AG08396 (cell line): ENCODE measurements at regions not wholly inside any gene's neighbourhood (a gene's known extent, or its start where the extent isn't known, plus 50 kb on each side); places are given as distances from the start of the nearest gene placed in this dataset.

ENCODE experiments used
- DNase-seq: peaks from one replicate; pipeline ENCODE4 v3.0.0; 2012; ENCODE audit warnings: low spot score, mixed read lengths

DNA sequence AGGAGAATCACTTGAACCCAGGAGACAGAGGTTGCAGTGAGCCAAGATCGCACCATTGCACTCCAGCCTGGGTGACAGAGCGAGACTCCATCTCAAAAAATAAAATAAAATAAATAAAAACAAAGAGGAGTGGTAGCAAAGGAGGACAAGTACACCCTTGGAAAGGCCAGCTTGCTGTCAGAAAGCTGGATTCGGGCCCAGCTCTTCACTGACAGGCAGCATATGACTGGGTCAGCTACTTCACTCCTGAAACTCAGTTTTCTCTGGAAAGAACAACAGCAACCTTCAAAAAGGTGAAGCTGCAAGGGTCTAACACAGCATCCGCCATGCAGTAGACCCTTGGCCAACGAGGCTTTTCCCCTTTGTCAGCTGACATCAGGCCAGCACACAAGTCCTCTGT, 156.0 kb upstream of the TIAM1 start:
- no peak for DNase-seq

DNA sequence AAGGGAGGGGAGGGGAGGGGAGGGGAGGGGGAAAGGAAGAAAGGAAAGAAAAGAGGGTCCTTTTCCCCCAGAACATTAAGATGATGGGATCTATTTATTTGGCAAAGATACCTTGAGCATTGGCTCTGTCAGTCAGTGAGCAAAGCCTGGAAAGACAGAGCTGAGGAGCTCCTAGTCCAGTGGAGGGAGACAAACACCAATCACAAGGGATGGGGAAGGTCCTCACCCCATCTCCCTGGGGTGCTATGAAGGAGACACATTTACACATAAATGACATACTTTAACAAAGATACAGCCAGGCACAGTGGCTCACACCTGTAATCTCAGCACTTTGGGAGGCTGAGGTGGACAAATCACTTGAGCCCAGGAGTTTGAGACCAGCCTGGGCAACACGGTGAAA, 154.9 kb upstream of the TIAM1 start:
- DNase-seq: no peak

DNA sequence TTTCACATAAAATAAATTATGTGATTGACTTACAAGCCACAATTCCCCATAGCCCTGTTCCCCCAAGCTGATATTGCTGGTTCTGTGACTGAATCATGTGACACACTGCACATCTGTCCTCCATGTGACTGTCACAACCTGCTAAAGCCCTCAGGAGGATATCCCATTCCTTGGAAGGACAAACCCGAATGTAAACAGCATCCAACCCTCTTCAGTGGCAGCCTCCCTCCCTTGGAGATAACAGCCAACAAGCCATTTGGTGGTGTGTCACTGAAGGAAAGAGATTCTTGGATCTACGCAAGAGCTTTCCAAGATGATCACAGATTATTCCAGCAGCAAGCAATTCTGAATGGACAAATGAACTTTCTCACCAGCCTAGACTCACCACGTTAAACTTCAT, 153.9 kb upstream of the TIAM1 start:
- DNase-seq: no peak

DNA sequence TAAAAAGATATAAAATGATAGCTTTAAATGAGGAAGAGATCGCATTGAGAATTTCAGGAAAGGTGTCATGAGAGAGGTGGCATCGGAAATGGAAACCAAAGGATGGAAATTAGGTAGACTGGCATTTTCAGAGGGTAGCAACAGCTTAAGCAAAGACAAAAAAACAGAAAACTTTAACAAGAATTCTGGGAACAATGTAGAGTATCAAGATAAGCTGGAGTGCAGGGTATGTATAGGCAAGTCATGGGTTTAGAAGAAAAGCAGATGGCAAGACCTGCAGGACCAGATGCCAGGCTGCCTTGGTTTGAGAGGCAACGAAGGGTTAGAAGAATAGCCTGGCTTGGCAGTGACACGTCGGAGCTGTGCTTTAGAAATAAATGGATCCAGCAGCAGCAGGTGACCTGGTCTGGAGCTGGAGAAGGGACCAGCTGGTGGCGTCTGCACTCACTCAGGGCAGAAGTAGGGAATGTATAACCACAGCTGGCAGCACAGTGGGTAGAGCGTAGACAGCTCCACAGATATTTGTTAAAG, 149.4 kb upstream of the TIAM1 start:
- no peak for DNase-seq

DNA sequence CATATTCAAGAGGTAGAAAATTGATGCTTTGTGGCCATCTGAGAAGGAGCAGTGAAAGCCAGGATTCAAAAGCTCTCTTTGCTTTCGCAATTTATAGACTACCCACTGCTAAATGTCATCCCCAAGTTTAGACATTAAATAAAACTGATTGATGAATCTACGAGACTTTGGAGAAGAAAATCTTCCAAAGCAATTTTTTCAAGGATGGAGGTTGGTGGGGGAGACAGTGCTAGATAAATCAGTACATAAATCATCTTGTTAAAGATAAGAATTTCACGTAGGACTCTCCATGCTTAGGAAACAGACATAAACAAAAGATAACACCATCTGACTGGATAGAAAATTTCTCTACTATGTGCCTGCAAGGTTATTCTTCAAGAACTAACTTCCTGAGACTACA, 147.6 kb upstream of the TIAM1 start:
- DNase-seq: no peak

DNA sequence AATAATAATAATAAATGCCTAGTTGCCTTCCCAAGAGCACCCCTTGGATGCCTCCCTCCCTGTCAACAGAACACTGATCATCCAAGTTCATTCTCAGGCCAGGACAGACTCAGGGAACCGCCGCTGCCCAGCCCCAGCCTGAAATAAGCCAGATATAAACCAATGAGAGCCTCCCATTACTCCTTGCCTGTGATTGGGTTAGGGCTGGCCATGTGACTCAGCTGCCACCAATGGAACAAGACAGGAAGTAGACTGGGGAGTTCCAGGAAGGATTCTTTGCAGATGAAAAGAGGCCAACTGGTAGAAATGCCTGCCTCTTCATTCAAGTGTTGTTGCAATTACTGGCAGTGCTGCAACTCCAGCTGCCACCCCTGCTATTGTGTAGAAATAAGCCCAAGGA, 146.4 kb upstream of the TIAM1 start:
- no peak for DNase-seq

DNA sequence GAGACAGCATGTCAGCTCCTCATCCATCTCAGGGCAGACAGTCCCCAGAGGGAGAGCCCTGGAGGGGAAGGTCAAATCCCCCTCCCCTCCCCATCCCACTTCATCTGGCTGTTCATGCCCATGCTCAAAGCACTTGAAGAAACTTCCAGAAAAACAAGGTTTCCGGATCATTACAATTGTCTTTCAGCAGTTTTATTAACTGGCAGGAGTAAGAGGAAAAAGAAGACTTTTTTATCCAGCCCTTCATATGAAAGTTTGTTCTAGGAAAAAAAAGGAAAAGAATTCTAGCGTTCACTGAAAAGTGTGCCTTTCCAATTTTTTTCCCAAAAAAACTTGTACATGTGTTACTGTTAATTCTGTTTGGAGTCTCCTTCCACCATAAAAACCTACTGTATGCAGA, 145.7 kb upstream of the TIAM1 start:
- no peak for DNase-seq

DNA sequence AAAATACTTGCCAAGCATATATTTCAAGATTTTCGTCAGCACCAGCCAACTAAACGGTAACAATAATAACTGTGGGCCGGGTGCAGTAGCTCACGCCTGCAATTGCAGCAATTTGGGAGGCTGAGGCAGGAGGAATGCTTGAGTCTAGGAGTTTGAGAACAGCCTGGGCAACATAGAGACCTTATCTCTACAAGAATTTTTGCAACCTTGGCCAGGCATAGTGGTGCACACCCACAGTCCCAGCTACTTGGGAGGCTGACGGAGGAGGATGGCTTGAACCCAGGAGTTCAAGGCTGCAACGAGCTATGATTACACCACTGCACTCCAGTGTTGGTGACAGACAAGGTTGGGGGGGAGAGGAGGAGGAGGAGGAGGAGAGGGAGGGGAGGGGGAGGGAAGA, 145.0 kb upstream of the TIAM1 start:
- DNase-seq: no peak

DNA sequence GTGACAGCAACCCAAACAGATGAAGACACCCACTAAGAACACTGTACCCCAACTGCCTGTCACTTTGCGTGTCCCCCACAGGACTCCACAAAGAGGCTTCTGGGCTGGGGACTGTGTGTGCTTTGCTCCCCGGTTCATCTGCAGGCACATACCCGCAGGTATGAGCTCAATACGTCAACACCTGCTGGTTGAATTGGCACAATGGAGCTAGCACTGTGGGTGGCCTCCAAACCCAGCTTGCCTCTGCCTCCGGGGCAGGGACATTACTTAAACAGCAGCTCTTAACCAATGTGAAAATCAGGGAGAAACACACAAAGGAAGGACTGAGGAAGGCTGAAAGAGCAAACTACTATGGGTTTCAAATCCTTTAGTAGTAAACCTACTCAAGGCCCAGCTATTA, 140.2 kb upstream of the TIAM1 start:
- DNase-seq: no peak

DNA sequence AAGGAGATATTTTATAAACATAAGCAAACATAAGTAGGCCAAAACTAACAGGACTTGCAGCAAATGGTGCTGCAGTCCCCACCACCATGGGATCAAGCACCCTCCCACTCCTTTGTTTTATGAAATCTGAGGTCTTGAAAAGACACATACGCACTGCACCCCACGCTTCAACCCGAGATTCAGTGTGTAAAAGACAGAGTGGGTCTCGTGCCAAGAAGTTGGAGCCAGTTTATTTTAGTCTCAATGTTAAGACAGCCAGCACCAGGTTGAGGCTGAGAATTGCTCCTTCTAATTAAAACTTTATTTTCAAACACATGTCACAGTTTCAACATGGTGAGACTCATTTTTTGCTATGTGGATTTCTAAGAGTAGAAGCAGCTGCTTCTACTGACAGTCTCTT, 139.1 kb upstream of the TIAM1 start:
- DNase-seq: no peak

DNA sequence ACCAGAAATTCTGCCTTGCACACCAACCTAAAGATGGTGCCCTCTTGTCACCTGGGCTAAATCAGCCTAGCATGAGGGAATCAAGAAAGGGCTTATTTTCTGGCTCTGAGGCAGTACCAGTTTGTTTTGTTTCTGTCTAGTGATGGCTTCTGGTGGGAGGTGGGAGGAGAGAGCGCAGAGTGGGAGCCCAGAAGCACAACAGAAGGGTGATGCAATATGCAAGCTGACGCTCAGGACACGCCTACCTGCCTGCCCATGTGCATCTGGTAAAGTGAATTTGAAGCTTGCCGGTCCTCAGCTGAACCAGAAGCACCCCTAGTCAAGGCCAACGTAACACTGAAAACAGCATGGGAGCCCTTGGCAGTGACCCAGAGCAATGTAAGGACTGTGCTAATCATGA, 138.4 kb upstream of the TIAM1 start:
- no peak for DNase-seq

DNA sequence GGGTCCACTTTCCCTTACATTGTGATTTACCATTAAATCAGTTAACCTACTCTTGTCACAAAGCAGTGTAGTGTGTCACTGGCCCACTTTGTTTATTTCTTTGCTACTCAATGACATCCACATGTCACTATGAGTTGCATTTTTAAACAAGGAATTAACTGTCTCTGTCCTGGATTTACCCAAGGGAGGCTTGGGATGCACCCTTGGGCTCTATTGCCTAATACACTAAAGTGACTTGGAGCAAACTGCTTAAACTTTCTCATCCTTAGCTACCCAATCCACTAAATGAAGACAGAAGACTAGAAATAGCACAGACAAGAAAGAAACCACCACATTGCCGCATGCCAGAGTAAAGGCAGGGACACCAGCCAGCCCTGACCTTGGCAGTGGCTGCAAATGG, 136.2 kb upstream of the TIAM1 start:
- DNase-seq: no peak

DNA sequence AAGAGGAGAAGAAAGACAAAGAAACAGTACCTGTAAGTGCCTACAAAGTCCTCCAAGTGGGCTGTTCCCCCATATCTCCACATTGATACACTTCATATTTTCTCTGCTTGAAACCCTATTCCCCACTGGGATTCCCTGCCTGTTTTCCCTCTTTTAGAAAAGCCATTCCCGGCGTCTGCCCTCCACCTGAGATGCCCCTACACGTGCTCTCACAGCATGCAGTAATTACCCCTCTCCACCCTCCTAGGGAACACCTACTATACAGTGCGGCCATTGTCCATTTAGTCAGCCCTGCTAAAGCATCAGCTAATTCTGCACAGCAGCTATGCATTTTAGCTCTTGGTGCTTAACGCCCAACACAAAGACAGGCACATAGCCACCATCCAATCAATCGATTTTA, 135.7 kb upstream of the TIAM1 start:
- no peak for DNase-seq

DNA sequence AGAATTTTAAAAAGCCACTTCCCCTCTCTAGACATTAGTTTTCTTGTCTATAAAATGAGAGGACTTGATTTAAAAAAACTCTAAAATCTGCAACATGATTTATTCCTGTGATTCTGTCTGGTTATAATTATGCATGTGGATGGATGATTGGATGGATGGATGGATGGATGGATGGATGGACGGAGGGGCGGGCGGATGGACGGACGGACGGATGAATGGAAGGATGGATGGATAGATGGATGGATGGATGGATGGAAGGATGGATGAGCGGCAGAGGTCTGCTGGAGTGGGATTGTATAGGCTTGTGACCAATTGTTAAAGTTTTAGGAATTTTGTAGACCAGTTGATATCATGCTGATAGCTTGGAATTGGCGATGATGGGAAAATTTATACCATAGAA, 135.2 kb upstream of the TIAM1 start:
- no peak for DNase-seq

DNA sequence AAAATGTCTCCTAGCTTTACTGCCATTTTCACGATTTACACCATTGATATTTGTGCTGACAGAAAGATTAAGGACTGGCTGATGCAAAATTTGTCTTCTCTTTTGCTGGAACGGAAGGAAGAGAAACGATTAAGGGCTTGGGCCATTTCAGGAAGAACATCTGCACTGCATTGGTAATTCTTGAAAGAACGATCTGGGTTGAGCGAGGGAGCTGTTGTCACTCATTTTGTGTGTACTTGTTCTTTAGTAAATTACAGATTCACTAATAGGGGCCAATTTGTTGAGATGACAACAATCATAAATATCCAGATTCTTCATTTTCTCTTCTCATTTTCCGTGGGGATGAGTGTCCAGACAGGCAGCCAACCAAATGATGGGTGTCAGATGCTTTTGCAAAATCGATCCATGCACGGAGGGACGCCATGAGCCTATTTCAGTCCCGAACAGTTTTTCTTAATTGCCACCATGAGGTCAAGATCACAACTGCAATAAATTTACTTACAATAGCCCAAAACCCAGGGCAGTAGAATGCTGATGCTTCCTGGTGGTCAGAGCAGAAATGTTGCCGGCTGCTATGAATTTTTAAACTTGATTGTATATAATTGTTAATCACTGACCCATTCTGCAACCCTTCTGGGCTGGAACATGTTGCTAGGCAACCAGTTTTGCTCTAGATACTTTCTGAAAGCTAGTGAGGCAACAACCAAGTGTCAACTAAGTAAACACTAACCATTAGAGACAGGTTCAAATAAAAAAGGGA, 132.4 kb upstream of the TIAM1 start:
- no peak for DNase-seq

DNA sequence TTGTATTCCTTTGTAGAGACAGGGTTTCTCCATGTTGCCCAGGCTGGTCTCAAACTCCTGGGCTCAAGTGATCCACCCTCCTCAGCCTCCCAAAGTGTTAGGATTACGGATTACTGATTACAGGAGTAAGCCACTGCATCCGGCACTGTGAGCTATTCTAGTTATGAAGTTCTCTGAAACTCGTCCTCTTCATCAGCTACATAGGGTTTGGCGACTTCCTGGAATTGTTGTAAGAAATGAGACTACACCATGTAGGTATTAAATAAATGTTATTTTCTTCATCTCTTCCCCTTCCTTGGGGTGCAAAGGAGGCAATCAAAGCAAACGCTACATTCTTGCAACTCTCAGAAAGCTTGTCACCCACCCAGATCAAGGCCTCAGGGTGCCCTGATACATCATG, 131.2 kb upstream of the TIAM1 start:
- no peak for DNase-seq

DNA sequence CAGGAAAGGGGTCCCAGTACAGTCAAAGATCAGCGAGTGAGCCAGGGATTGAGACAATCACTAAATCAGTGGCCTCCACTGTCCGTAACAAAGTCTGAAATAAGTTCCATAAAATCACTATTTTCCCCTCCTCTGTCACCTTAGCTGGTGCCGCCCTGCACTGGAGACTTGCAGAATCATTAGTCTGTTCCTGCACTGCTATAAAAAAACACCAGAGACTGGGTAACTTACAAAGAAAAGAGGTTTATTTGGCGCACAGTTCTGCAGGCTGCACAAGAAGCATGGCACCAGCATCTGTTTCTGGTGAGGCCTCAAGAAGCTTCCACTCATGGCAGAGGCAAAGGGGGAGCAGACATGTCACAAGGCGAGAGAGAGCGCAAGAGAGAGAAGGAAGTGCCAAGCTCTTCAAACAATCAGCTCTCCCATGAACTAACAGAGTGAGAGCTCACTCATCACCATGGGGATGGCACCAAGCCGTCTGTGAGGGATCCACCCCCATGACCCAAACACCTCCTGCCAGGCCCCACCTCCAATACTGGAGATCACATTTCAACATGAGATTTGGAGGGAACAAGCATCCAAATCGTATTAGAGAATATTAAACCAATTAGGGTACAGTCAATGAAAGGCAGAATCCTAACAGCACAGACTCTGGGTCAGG, 129.8 kb upstream of the TIAM1 start:
- DNase-seq: no peak

DNA sequence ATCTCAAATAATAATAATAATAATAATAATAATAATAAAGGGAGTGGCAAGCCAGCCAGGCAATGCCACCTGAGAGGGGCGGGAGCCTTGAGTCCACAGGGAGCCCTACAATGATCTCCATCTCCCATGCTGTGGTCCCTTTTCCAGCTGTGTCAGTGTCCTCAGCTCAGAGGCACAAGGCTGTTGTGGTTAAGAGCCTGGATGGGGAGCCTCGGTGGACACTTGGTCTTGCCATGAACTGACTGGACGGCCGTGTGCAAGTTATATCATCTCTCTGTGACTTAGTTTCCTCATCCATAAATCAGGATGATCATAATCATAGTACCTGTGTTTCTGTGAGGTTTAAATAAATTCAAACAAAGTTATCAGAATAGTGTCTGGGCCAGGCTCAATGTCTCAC, 127.8 kb upstream of the TIAM1 start:
- no peak for DNase-seq

DNA sequence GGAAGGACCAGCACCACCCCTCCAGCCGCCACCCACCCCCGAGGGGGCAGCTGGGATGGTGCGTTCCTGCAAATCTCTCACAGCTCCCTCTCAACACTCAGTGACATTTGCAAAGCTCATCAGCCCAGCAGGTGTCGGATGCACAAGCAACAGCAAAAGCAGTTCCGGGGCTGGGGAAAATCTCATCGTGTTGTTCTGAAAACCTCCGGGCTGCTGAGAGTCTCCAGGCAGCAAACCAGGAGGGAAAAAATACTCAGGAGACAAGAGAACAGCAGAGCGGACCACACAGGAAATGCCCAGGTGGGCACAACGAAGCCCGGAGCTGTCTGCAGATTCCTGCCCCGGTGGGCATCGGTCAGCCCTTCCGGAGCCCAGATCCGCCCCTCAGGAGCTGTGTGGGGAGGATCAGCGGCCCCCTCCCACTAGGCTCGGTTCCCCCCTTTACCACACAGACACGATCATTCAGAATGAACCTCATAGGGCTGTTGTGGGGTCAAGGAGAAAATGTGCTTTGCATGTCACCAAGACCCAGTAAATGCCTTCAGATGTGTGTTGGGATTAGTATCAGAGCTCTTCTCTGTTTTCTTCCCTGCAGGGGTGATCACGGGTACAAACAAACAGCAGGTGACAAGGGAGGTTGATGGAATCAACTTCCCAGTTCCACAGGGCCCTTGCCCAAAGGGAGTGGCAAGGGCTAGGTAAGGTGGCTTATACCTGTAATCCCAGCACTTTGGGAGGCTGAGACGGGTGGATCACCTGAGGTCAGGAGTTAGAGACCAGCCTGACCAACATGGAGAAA, 127.0 kb upstream of the TIAM1 start:
- DNase-seq: no peak

DNA sequence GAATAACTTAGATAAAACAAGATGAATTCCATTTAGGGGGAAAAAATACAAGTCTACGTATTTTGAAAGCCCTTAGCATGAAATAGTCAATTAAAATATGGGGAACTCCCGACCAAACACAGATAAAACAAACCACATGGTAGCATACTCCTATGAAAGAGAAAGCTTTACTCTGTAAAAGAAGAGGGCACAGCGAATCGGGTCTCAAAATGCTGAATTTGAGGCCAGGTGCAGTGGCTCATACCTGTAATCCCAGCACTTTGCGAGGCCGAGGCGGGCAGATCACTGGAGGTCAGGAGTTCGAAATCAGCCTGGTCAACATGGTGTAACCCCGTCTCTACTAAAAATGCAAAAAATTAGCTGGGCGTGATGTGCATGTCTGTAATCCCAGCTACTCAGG, 116.9 kb upstream of the TIAM1 start:
- DNase-seq: no peak

DNA sequence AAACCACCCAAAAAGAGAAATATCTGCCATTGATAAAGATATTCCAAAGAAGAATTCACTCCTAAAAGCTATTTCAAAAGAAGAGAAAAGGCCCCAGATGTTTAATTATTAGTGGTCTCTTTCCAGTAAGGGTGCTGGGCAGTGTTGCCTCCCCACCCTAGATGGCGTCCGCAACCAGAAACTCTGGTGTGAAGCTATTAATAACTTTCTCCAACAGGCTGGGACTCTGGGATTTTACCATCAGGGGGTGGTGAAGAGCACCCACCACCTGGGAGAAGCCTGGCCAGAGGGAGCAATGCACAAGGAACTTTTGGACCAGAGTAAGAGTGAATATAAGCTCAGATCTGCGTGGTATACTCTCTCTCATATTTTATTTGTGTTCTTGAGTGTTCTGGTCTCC, 115.4 kb upstream of the TIAM1 start:
- no peak for DNase-seq

DNA sequence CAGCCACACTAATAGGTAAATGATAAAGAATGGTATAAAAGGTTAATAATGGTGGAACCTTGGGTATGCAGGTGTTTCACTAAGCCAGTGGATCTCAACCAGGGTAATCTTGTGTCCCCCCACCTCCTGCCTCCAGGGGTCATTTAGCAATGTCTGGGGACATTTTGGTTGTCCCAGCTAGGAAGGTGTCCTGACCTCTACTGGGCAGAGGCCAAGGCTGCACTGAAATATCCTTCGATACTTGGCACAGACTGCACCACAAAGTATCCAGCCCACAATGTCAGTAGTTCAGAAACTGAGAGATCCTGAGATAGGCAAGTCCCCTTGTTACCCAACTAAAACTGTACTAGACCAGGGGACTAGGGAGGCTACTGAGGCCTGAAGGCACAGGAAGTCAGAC, 113.6 kb upstream of the TIAM1 start:
- DNase-seq: no peak

DNA sequence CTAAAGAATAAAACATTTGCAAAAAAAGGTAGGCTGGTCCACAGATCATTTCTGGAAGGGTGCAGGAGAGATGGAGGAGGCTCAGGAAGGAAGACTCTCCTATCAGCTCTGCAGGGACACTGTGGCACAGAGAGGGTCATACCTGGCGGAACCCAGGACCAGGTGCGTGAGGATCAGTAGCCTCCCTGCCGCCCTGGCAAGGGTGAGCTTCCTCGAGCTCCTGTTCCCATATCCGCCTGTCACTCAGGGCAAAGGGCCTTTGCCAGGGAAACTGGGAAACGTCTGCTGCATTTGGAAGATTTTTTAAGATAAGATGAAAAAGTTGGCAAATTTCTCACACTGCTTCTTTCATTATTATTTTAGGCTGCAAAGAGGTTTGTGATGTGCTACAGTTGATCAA, 112.1 kb upstream of the TIAM1 start:
- no peak for DNase-seq
